ENCODE measurements at regions not wholly inside any gene's neighbourhood (a gene's known extent, or its start where the extent isn't known, plus 50 kb on each side); places are given as distances from the start of the nearest gene placed in this dataset.

GRCh38 chr9:103900466-103900865 lies 193.6 kb upstream of the SMC2 start (continued):
- no peak for TF ChIP-seq ZNF512B (CRISPR knock-in tag; IDR thresholded peaks at IDR 0.05; ENCODE audit: borderline replicate concordance)
- TF ChIP-seq ONECUT2 (CRISPR knock-in tag; IDR thresholded peaks at IDR 0.05), result no peak
- no peak for TF ChIP-seq CEBPB (IDR thresholded peaks at IDR 0.05; ENCODE audit: borderline replicate concordance, low read depth, low read length)
- no peak for TF ChIP-seq NR1H2 (CRISPR knock-in tag; IDR thresholded peaks at IDR 0.05; ENCODE audit: borderline replicate concordance, low read depth)

GRCh38 chr9:103902263-103902662 lies 191.8 kb upstream of the SMC2 start:
- ATAC-seq (no peak), FAIRE-seq (no peak), DNase-seq (ENCODE audit: low spot score) (no peak)
- H3K36me3 ChIP-seq (replicated peaks in 1 of 2; ENCODE audit: control insufficient read depth in 1 of 2, insufficient read depth in 2 of 2, low read length in 2 of 2), result no peaks in the 10 kb centered on the region
- no peaks in the 10 kb centered on the region for H3K4me1 ChIP-seq (ENCODE audit: insufficient read depth, low read length)
- no TSS peak for BruUV-seq (replicated peaks)
- no peak overlapping the region for H3K4me2 ChIP-seq (ENCODE audit: low read depth, low read length)
- whole genome bisulfite sequencing (ENCODE audit: low lambda C conversion rate), result 0% methylated on average over 2 of the region's 2 CpGs
- H2AFZ ChIP-seq (ENCODE audit: low read length), result no peak overlapping the region
- H3K4me3 ChIP-seq (replicated peaks in 1 of 3; ENCODE audit: insufficient read depth in 1 of 3, low read depth in 2 of 3, low read length in 3 of 3), result no peak overlapping the region
- no peaks in the 10 kb centered on the region for H3K27me3 ChIP-seq (ENCODE audit: control insufficient read depth in 1 of 2, insufficient read depth in 2 of 2, low read length in 2 of 2)
- H3K79me2 ChIP-seq (ENCODE audit: insufficient read depth, low read length), result no peaks in the 10 kb centered on the region
- intact Hi-C loops (cut with micrococcal nuclease; ENCODE audit: unreplicated experiment), result no loop called here
- H3K27ac ChIP-seq (ENCODE audit: extremely low read length, insufficient read depth, low read length), result no peak overlapping the region
- CTCF ChIA-PET (ENCODE audit: low intra/inter-chr PET ratio, low total read pairs), result no interaction called here
- H4K20me1 ChIP-seq (ENCODE audit: insufficient read depth, low read length), result no peaks in the 10 kb centered on the region
- POLR2A ChIA-PET, result no interaction called here
- H3K9ac ChIP-seq (ENCODE audit: insufficient read depth, low read depth, low read length), result no peak overlapping the region
- in situ Hi-C loops (cut with HindIII; ENCODE audit: extremely low pct_ligation_motif_present, low pct_unique_long_range_greater_than_20kb), result no loop called here
- no peaks in the 10 kb centered on the region for H3K9me3 ChIP-seq (ENCODE audit: low read length)
- TF ChIP-seq ZNF337 (CRISPR knock-in tag; IDR thresholded peaks at IDR 0.05; ENCODE audit: borderline replicate concordance, low read depth), result no peak
- no peak for TF ChIP-seq ATF2 (CRISPR knock-in tag; IDR thresholded peaks at IDR 0.05)
- TF ChIP-seq FOXP4 (CRISPR knock-in tag; IDR thresholded peaks at IDR 0.05), result no peak
- TF ChIP-seq TBX3 (IDR thresholded peaks at IDR 0.05; ENCODE audit: borderline replicate concordance), result no peak
- TF ChIP-seq ZNF615 (CRISPR knock-in tag; IDR thresholded peaks at IDR 0.05; ENCODE audit: borderline replicate concordance), result no peak
- no peak for TF ChIP-seq HBP1 (CRISPR knock-in tag; IDR thresholded peaks at IDR 0.05; ENCODE audit: low read depth)
- no peak for TF ChIP-seq ZNF362 (CRISPR knock-in tag; IDR thresholded peaks at IDR 0.05; ENCODE audit: borderline replicate concordance)
- TF ChIP-seq ZNF510 (CRISPR knock-in tag; IDR thresholded peaks at IDR 0.05; ENCODE audit: low read depth), result no peak
- TF ChIP-seq ZNF83 (CRISPR knock-in tag; IDR thresholded peaks at IDR 0.05; ENCODE audit: borderline replicate concordance), result no peak
- TF ChIP-seq SP2 (CRISPR knock-in tag; IDR thresholded peaks at IDR 0.05), result no peak
